Transverse colon (tissue), 4 donors: ENCODE measurements at regions not wholly inside any gene's neighbourhood (a gene's known extent, or its start where the extent isn't known, plus 50 kb on each side); places are given as distances from the start of the nearest gene placed in this dataset.

Source experiments
- DNase-seq: peaks from one replicate; pipeline ENCODE4 v3.0.0-alpha.2; 2019
- H3K27ac ChIP-seq, 4 donors: fragments of 200-600 bp; sonication (generic); 2 replicates each; pipeline ENCODE4 v1.5.1; 2016 to 2018; ENCODE audit warnings: inconsistent platforms in 4 of 4
- H3K27me3 ChIP-seq: fragments of 200-600 bp; sonication (generic); 2 replicates; pipeline ENCODE4 v1.5.1; 2017; ENCODE audit warnings: inconsistent platforms
- H3K36me3 ChIP-seq, 4 donors: fragments of 200-600 bp; sonication (generic); 2 replicates each; pipeline ENCODE4 v1.5.1; 2017 to 2019; ENCODE audit warnings: inconsistent platforms in 4 of 4
- H3K4me1 ChIP-seq, 4 donors: fragments of 200-600 bp; sonication (generic); 2 replicates each; pipeline ENCODE4 v1.5.1; 2017 to 2020; ENCODE audit warnings: inconsistent platforms in 4 of 4
- H3K4me3 ChIP-seq, 4 donors: fragments of 200-600 bp; sonication (generic); 1 replicate in 1 of 4; 2 replicates in 3 of 4; pipeline versions ENCODE4 v1.5.1 to v1.6.1; 2017 to 2019; ENCODE audit warnings: inconsistent platforms in 4 of 4
- H3K9me3 ChIP-seq, 2 donors: fragments of 200-600 bp; sonication (generic); 2 replicates each; pipeline ENCODE4 v1.5.1; 2017 to 2019; ENCODE audit warnings: inconsistent platforms in 2 of 2
- CTCF ChIP-seq, 5 experiments: fragments of 200-600 bp in 3 of 5; fragments of 450-650 bp in 2 of 5; sonication (generic) in 3 of 5; IDR thresholded peaks; 1 replicate in 2 of 5; 2 replicates in 3 of 5; pipeline ENCODE4 v1.5.1; 2016 to 2017; ENCODE audit warnings: antibody characterized with exemption in 5 of 5, inconsistent platforms in 3 of 5, mild to moderate bottlenecking in 2 of 5, moderate library complexity in 1 of 5
- EP300 ChIP-seq: sonication (generic); formaldehyde crosslinking; IDR thresholded peaks from one replicate; pipeline ENCODE4 v1.6.1; 2017; ENCODE audit warnings: antibody characterized with exemption, low read depth
- POLR2A ChIP-seq: fragments of 450-650 bp; IDR thresholded peaks from one replicate; pipeline ENCODE4 v1.6.1; 2016; ENCODE audit warnings: antibody characterized with exemption, mild to moderate bottlenecking, moderate library complexity
- POLR2AphosphoS5 ChIP-seq, 3 donors: sonication (generic); formaldehyde crosslinking; IDR thresholded peaks; one replicate each; pipeline ENCODE4 v1.6.1; 2016; ENCODE audit warnings: antibody characterized with exemption in 3 of 3
- WGBS, 2 donors: methylation state at CpG; one replicate each; pipeline ENCODE4 v1.1.5; 2018; ENCODE audit warnings: low coverage in 1 of 2; 5-methylcytosine and 5-hydroxymethylcytosine counted together
- in situ Hi-C, 4 donors: fragments of 200-750 bp; cut with MboI; loops; one replicate each; pipeline versions ENCODE4 v1.15.0 to v1.15.1; 2017; ENCODE audit warnings: low sequenced_read_pairs in 3 of 4, low pct_ligation_motif_present in 1 of 4, low pct_unique_long_range_greater_than_20kb in 1 of 4
- intact Hi-C: fragments of 100-400 bp; cut with DNase I; formaldehyde crosslinking; loops from one replicate; pipeline ENCODE4 v1.15.1; 2023; ENCODE audit warnings: low total_unique reads

- in situ Hi-C loops (no loop called here), intact Hi-C loops (no loop called here)
- no peak overlapping the region for H3K4me3 ChIP-seq
- H3K27me3 ChIP-seq, result no peaks in the 10 kb centered on the region
- TF ChIP-seq EP300 (no peak), POLR2AphosphoS5 (IDR thresholded peaks at IDR 0.05) (no peak)
- H3K4me1 ChIP-seq, result no peaks in the 10 kb centered on the region
- H3K9me3 ChIP-seq, result no peaks in the 10 kb centered on the region
- H3K36me3 ChIP-seq, result no peaks in the 10 kb centered on the region
- DNase-seq, result no peak
- H3K27ac ChIP-seq, result no peak overlapping the region
Measured at GRCh38 chr6:147019001-147019400, 185.2 kb upstream of the STXBP5 start.

GRCh38 chr6:147022041-147022440 is 182.2 kb upstream of the STXBP5 start:
- Histone ChIP-seq H3K4me1 (no peaks in the 10 kb centered on the region), H3K27me3 (no peaks in the 10 kb centered on the region), H3K36me3 (no peaks in the 10 kb centered on the region), H3K9me3 (no peaks in the 10 kb centered on the region), H3K4me3 (no peak overlapping the region), H3K27ac (no peak overlapping the region)
- intact Hi-C loops, result no loop called here
- TF ChIP-seq POLR2AphosphoS5 (IDR thresholded peaks at IDR 0.05) (no peak), CTCF (IDR thresholded peaks at IDR 0.05) (no peak), EP300 (no peak), POLR2A (no peak)
- DNase-seq, result no peak
- in situ Hi-C loops, result no loop called here
- 75 to 78% methylated on average over 2 of the region's 2 CpGs for WGBS, 2 donors

- TF ChIP-seq POLR2AphosphoS5 (IDR thresholded peaks at IDR 0.05), result no peak
- TF ChIP-seq EP300, result no peak
- no peak for TF ChIP-seq CTCF (IDR thresholded peaks at IDR 0.05)
- no peak for TF ChIP-seq POLR2A
- Histone ChIP-seq H3K9me3 (no peaks in the 10 kb centered on the region), H3K27me3 (no peaks in the 10 kb centered on the region), H3K27ac (no peak overlapping the region), H3K36me3 (no peaks in the 10 kb centered on the region), H3K4me1 (no peaks in the 10 kb centered on the region), H3K4me3 (no peak overlapping the region)
- no peak for DNase-seq
- in situ Hi-C loops, result no loop called here
- intact Hi-C loops, result no loop called here
Measured at GRCh38 chr6:147023148-147023547, 181.1 kb upstream of the STXBP5 start.

GRCh38 chr6:147023581-147023980 is 180.6 kb upstream of the STXBP5 start:
- DNase-seq, result no peak
- H3K4me1 ChIP-seq, result no peaks in the 10 kb centered on the region
- 80 to 89% methylated on average over 3 of the region's 3 CpGs for WGBS, 2 donors
- H3K36me3 ChIP-seq, result no peaks in the 10 kb centered on the region
- in situ Hi-C loops (no loop called here), intact Hi-C loops (no loop called here)
- H3K27ac ChIP-seq, result no peak overlapping the region
- no peak overlapping the region for H3K4me3 ChIP-seq
- TF ChIP-seq EP300 (no peak), CTCF (IDR thresholded peaks at IDR 0.05) (no peak), POLR2A (no peak), POLR2AphosphoS5 (IDR thresholded peaks at IDR 0.05) (no peak)
- H3K9me3 ChIP-seq, result no peaks in the 10 kb centered on the region
- no peaks in the 10 kb centered on the region for H3K27me3 ChIP-seq

- intact Hi-C loops (no loop called here), in situ Hi-C loops (no loop called here)
- H3K27me3 ChIP-seq, result no peaks in the 10 kb centered on the region
- 92 to 93% methylated on average over 1 of the region's 1 CpG for WGBS, 2 donors
- no peaks in the 10 kb centered on the region for H3K4me1 ChIP-seq
- H3K27ac ChIP-seq, result no peak overlapping the region
- TF ChIP-seq EP300 (no peak), CTCF (IDR thresholded peaks at IDR 0.05) (no peak), POLR2A (no peak), POLR2AphosphoS5 (IDR thresholded peaks at IDR 0.05) (no peak)
- DNase-seq, result no peak
- no peak overlapping the region for H3K4me3 ChIP-seq
- no peaks in the 10 kb centered on the region for H3K9me3 ChIP-seq
- no peaks in the 10 kb centered on the region for H3K36me3 ChIP-seq
Measured at GRCh38 chr6:147029923-147030322, 174.3 kb upstream of the STXBP5 start.
